ENCODE measurements at regions not wholly inside any gene's neighbourhood (a gene's known extent, or its start where the extent isn't known, plus 50 kb on each side); places are given as distances from the start of the nearest gene placed in this dataset.

- DNase-seq: no peak
- ChIA-PET CTCF (no interaction called here), POLR2A (no interaction called here)
- no peaks in the 10 kb centered on the region for H3K36me3 Mint-ChIP-seq (ENCODE audit: low read depth)
- H3K4me1 Mint-ChIP-seq (ENCODE audit: low read depth): no peaks in the 10 kb centered on the region
- no peak for ATAC-seq
- no peaks in the 10 kb centered on the region for H3K9me3 Mint-ChIP-seq (ENCODE audit: insufficient read depth)
- no peak overlapping the region for H3K4me3 Mint-ChIP-seq
- no peak overlapping the region for H3K27ac Mint-ChIP-seq
- H3K27me3 Mint-ChIP-seq (ENCODE audit: low read depth): no peaks in the 10 kb centered on the region
These were observed 195.3 kb upstream of the EPHA4 start for GRCh38 chr2:221767106-221768012.

DNA sequence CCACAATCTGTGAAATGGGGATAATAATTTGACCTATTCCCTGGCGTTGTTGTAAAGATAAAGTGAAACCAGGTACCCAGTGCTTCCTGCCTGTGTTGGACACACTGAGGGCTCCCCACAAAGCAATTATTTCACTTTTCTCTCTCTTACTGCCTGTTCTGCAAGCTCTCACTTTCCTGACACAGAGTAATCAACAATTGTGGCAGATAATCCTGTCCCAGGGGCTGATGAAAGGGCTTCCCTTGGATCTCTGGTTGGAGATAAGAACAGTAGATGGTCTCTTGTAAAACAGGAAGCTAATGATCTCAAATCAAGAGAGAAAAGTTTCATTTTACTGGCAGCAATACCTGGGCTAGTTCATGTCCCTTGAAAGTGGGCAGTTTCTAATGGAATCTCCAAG lies 190.4 kb upstream of the EPHA4 start:
- Mint-ChIP-seq H3K4me1 (ENCODE audit: low read depth) (no peaks in the 10 kb centered on the region), H3K27ac (no peak overlapping the region), H3K36me3 (ENCODE audit: low read depth) (no peaks in the 10 kb centered on the region), H3K9me3 (ENCODE audit: insufficient read depth) (no peaks in the 10 kb centered on the region), H3K27me3 (ENCODE audit: low read depth) (no peaks in the 10 kb centered on the region), H3K4me3 (no peak overlapping the region)
- no peak for DNase-seq
- ChIA-PET POLR2A (no interaction called here), CTCF (no interaction called here)
- ATAC-seq: no peak

- H3K4me3 Mint-ChIP-seq: no peak overlapping the region
- H3K4me1 Mint-ChIP-seq (ENCODE audit: low read depth): no peaks in the 10 kb centered on the region
- no peaks in the 10 kb centered on the region for H3K9me3 Mint-ChIP-seq (ENCODE audit: insufficient read depth)
- CTCF ChIA-PET: no interaction called here
- H3K36me3 Mint-ChIP-seq (ENCODE audit: low read depth): no peaks in the 10 kb centered on the region
- POLR2A ChIA-PET: no interaction called here
- no peak overlapping the region for H3K27ac Mint-ChIP-seq
- DNase-seq: no peak
- no peaks in the 10 kb centered on the region for H3K27me3 Mint-ChIP-seq (ENCODE audit: low read depth)
- no peak for ATAC-seq
These were observed 189.2 kb upstream of the EPHA4 start for GRCh38 chr2:221761260-221761659.

GRCh38 chr2:221758076-221758475 lies 186.0 kb upstream of the EPHA4 start:
- no peaks in the 10 kb centered on the region for H3K36me3 Mint-ChIP-seq (ENCODE audit: low read depth)
- no peak overlapping the region for H3K27ac Mint-ChIP-seq
- ChIA-PET CTCF (no interaction called here), POLR2A (no interaction called here)
- ATAC-seq: no peak
- H3K9me3 Mint-ChIP-seq (ENCODE audit: insufficient read depth): no peaks in the 10 kb centered on the region
- no peaks in the 10 kb centered on the region for H3K27me3 Mint-ChIP-seq (ENCODE audit: low read depth)
- no peaks in the 10 kb centered on the region for H3K4me1 Mint-ChIP-seq (ENCODE audit: low read depth)
- H3K4me3 Mint-ChIP-seq: no peak overlapping the region
- DNase-seq: no peak

GRCh38 chr2:221753401-221753800 lies 181.3 kb upstream of the EPHA4 start:
- no peaks in the 10 kb centered on the region for H3K4me1 Mint-ChIP-seq (ENCODE audit: low read depth)
- no peaks in the 10 kb centered on the region for H3K36me3 Mint-ChIP-seq (ENCODE audit: low read depth)
- POLR2A ChIA-PET: no interaction called here
- no peak for DNase-seq
- peaks cover 6% of the 10 kb centered on the region for H3K9me3 Mint-ChIP-seq (ENCODE audit: insufficient read depth)
- no peak for ATAC-seq
- no peak overlapping the region for H3K27ac Mint-ChIP-seq
- CTCF ChIA-PET: no interaction called here
- no peak overlapping the region for H3K4me3 Mint-ChIP-seq
- H3K27me3 Mint-ChIP-seq (ENCODE audit: low read depth): no peaks in the 10 kb centered on the region

DNA sequence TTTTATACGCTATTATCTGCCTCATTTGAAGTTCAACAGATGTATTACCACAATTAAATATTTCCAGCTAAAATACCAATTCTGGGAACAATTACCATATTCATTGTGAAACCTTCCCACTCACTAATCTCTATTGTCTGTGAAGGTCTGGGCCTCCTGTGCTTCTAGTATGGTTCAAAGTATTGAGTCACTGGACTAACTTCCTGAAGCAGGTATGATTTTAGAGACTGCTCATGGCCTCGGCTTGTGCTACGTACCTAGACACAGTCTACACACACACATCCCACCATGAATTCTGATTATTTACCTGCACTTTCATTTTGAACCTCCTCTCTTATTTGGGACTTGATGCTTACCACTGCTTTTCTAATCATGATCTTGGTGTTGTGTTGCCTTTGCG lies 180.7 kb upstream of the EPHA4 start:
- POLR2A ChIA-PET: no interaction called here

GRCh38 chr2:221750316-221750715 lies 178.2 kb upstream of the EPHA4 start:
- no peak overlapping the region for H3K27ac Mint-ChIP-seq
- DNase-seq (no peak), ATAC-seq (no peak)
- no peak overlapping the region for H3K4me3 Mint-ChIP-seq
- no peaks in the 10 kb centered on the region for H3K27me3 Mint-ChIP-seq (ENCODE audit: low read depth)
- CTCF ChIA-PET: no interaction called here
- no peaks in the 10 kb centered on the region for H3K36me3 Mint-ChIP-seq (ENCODE audit: low read depth)
- POLR2A ChIA-PET: no interaction called here
- no peaks in the 10 kb centered on the region for H3K4me1 Mint-ChIP-seq (ENCODE audit: low read depth)
- H3K9me3 Mint-ChIP-seq (ENCODE audit: insufficient read depth): peaks cover 6% of the 10 kb centered on the region

More for the DNA sequence above, 180.7 kb upstream of the EPHA4 start:
- H3K27me3 Mint-ChIP-seq (ENCODE audit: low read depth): no peaks in the 10 kb centered on the region
- H3K4me3 Mint-ChIP-seq: no peak overlapping the region
- no peaks in the 10 kb centered on the region for H3K4me1 Mint-ChIP-seq (ENCODE audit: low read depth)
- H3K9me3 Mint-ChIP-seq (ENCODE audit: insufficient read depth): peaks cover 6% of the 10 kb centered on the region
- no peak for DNase-seq
- no peak overlapping the region for H3K27ac Mint-ChIP-seq
- no peaks in the 10 kb centered on the region for H3K36me3 Mint-ChIP-seq (ENCODE audit: low read depth)
- no peak for ATAC-seq
- CTCF ChIA-PET: no interaction called here

DNA sequence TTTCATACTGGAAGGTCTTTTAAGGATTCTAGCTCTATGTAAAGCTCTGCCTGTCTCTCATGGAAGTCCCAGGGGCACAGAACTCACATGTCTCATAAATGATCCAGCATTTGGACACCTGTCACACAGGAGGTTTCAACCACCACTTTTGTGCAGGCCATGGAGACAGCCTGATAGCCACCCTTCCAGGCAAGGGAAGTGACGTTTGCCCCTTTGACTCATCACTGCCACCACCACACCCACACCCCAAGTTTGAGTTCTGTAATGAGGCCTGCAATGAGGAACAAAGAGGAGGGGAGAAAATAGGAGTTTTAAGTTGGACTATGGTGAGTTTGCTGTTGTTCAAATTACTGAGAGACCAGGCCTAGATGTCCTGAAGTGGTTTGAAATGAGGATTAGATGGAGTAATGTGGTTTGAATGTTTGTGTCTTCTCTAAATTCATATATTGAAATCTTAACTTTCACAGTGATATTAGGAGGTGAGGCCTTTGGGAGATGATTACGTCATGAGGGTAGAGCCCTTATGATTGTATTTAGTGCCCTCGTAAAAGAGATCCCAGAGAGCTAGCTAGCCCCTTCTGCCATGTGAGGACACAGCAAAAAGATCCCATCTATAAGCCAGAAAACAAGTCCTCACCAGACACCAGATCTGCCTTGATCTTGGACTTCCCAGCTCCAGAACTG lies 175.3 kb upstream of the EPHA4 start:
- ChIA-PET POLR2A (no interaction called here), CTCF (no interaction called here)
- no peak overlapping the region for H3K4me3 Mint-ChIP-seq
- H3K9me3 Mint-ChIP-seq (ENCODE audit: insufficient read depth): peaks cover 5% of the 10 kb centered on the region
- no peak for ATAC-seq
- no peaks in the 10 kb centered on the region for H3K36me3 Mint-ChIP-seq (ENCODE audit: low read depth)
- no peak overlapping the region for H3K27ac Mint-ChIP-seq
- no peaks in the 10 kb centered on the region for H3K27me3 Mint-ChIP-seq (ENCODE audit: low read depth)
- DNase-seq: no peak
- no peaks in the 10 kb centered on the region for H3K4me1 Mint-ChIP-seq (ENCODE audit: low read depth)

GRCh38 chr2:221741496-221742211 lies 169.6 kb upstream of the EPHA4 start:
- DNase-seq (no peak), ATAC-seq (no peak)
- H3K27ac Mint-ChIP-seq: no peak overlapping the region
- ChIA-PET POLR2A (no interaction called here), CTCF (no interaction called here)
- no peaks in the 10 kb centered on the region for H3K4me1 Mint-ChIP-seq (ENCODE audit: low read depth)
- no peaks in the 10 kb centered on the region for H3K27me3 Mint-ChIP-seq (ENCODE audit: low read depth)
- no peaks in the 10 kb centered on the region for H3K36me3 Mint-ChIP-seq (ENCODE audit: low read depth)
- no peak overlapping the region for H3K4me3 Mint-ChIP-seq
- no peaks in the 10 kb centered on the region for H3K9me3 Mint-ChIP-seq (ENCODE audit: insufficient read depth)

GRCh38 chr2:221731432-221732145 lies 159.5 kb upstream of the EPHA4 start:
- CTCF ChIA-PET: no interaction called here
- no peak for DNase-seq
- Mint-ChIP-seq H3K9me3 (ENCODE audit: insufficient read depth) (no peaks in the 10 kb centered on the region), H3K36me3 (ENCODE audit: low read depth) (no peaks in the 10 kb centered on the region), H3K27me3 (ENCODE audit: low read depth) (no peaks in the 10 kb centered on the region), H3K4me3 (no peak overlapping the region), H3K4me1 (ENCODE audit: low read depth) (no peaks in the 10 kb centered on the region), H3K27ac (no peak overlapping the region)
- POLR2A ChIA-PET: no interaction called here
- ATAC-seq: no peak

DNA sequence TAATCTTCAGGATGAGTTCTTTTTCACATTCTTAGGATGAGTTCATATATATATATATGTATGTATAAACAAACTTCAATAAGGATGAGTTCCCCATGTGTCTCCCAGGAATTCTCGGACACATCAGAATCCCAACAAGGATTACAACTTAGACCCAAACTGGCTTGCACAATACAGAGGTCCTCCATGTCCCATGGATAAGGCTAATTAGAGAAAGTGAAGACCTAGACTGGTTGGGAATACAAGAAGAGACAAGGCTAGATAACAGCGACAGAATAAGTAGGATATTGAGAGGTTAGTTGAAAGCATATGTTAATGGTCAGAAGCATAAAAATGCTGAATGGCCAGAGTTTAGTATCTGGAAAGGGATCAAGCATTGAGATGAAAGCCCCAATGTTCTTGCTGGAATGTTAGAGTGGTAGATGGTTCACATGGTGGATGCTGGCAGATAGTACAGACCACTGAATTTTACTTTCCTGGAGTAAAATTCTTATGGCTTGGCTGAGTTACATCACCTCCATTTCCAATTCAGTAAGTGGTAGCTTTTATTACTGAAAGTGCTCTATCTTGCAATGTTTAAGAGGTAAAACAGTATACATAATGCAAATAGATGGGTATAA lies 154.9 kb upstream of the EPHA4 start:
- ATAC-seq: peak; percentile 54
- ChIA-PET POLR2A (no interaction called here), CTCF (no interaction called here)
- no peaks in the 10 kb centered on the region for H3K4me1 Mint-ChIP-seq (ENCODE audit: low read depth)
- no peak for DNase-seq
- no peaks in the 10 kb centered on the region for H3K27me3 Mint-ChIP-seq (ENCODE audit: low read depth)
- H3K4me3 Mint-ChIP-seq: no peak overlapping the region
- no peak overlapping the region for H3K27ac Mint-ChIP-seq
- H3K36me3 Mint-ChIP-seq (ENCODE audit: low read depth): no peaks in the 10 kb centered on the region
- peaks cover 5% of the 10 kb centered on the region for H3K9me3 Mint-ChIP-seq (ENCODE audit: insufficient read depth)

Data from activated CD8-positive, alpha-beta T cell treated with anti-CD3 and anti-CD28 coated beads, Interleukin-2, amount 10 ng/mL, durations not matched to agents 7 days and 5 days (primary cell).